ENCODE measurements at regions not wholly inside any gene's neighbourhood (a gene's known extent, or its start where the extent isn't known, plus 50 kb on each side); places are given as distances from the start of the nearest gene placed in this dataset.

- TF ChIP-seq CTCF (conservative IDR thresholded peaks at IDR 0.05; ENCODE audit: low read depth, low read length) (no peak), EZH2 (IDR thresholded peaks at IDR 0.05; ENCODE audit: low read length, unreplicated experiment) (no peak), EZH2phosphoT487 (IDR thresholded peaks at IDR 0.05; ENCODE audit: borderline replicate concordance, low read length) (no peak)
These were observed 89.7 kb upstream of the CDK6 start for GRCh38 chr7:92925876-92926696.
